NOMO-1 treated with DMSO at 0.1 percent for 48 hours (cell line): ENCODE measurements at regions not wholly inside any gene's neighbourhood (a gene's known extent, or its start where the extent isn't known, plus 50 kb on each side); places are given as distances from the start of the nearest gene placed in this dataset.
"Not testable (repeated sequence)": the region's sequence is repeated elsewhere in the genome, so short reads cannot be mapped to it uniquely, and the experiment has no call there.

Experiments
- DNase-seq: peaks from one replicate; lab custom pipeline; 2025; ENCODE audit not compliant: unreplicated experiment; lab: John Stamatoyannopoulos, UW

- DNase-seq: no peak
Measured at GRCh38 chr9:71632776-71633175, 135.5 kb downstream of the CEMIP2 start.

- DNase-seq: no peak
Measured at GRCh38 chr9:71630377-71630995, 137.8 kb downstream of the CEMIP2 start.

GRCh38 chr9:71629578-71630215, 138.6 kb downstream of the CEMIP2 start:
- DNase-seq: no peak

- DNase-seq: no peak
Measured at GRCh38 chr9:71628247-71628646, 140.1 kb downstream of the CEMIP2 start.

- no peak for DNase-seq
Measured at GRCh38 chr9:71627537-71627936, 140.8 kb downstream of the CEMIP2 start.

GRCh38 chr9:71626395-71626794, 141.9 kb downstream of the CEMIP2 start:
- no peak for DNase-seq

GRCh38 chr9:71624728-71625127, 143.6 kb downstream of the CEMIP2 start:
- DNase-seq: no peak

GRCh38 chr9:71620746-71621145, 147.6 kb downstream of the CEMIP2 start:
- DNase-seq: no peak

- no peak for DNase-seq
Measured at GRCh38 chr9:71620331-71620730, 148.0 kb downstream of the CEMIP2 start.

- DNase-seq: no peak
Measured at GRCh38 chr9:71619926-71620325, 148.4 kb downstream of the CEMIP2 start.

GRCh38 chr9:71614409-71615010, 153.8 kb downstream of the CEMIP2 start:
- no peak for DNase-seq

- no peak for DNase-seq
Measured at GRCh38 chr9:71612889-71613288, 155.4 kb downstream of the CEMIP2 start.

GRCh38 chr9:71609448-71609830, 158.9 kb downstream of the CEMIP2 start:
- DNase-seq: no peak

GRCh38 chr9:71608825-71609447, 159.4 kb downstream of the CEMIP2 start:
- no peak for DNase-seq

GRCh38 chr9:71608021-71608420, 160.3 kb downstream of the CEMIP2 start:
- no peak for DNase-seq

- no peak for DNase-seq
Measured at GRCh38 chr9:71607461-71607881, 160.8 kb downstream of the CEMIP2 start.

- DNase-seq: peak; percentile 35
Measured at GRCh38 chr9:71604197-71605063, 163.9 kb downstream of the CEMIP2 start.

- no peak for DNase-seq
Measured at GRCh38 chr9:71602652-71603051, 165.7 kb downstream of the CEMIP2 start.

GRCh38 chr9:71595762-71596161, 172.6 kb downstream of the CEMIP2 start:
- not testable (repeated sequence) for DNase-seq

- no peak for DNase-seq
Measured at GRCh38 chr9:71594541-71594940, 173.8 kb downstream of the CEMIP2 start.

GRCh38 chr9:71592400-71592799, 175.9 kb downstream of the CEMIP2 start:
- DNase-seq: no peak
